CD4-positive, alpha-beta T cell (primary cell): ENCODE measurements at regions not wholly inside any gene's neighbourhood (a gene's known extent, or its start where the extent isn't known, plus 50 kb on each side); places are given as distances from the start of the nearest gene placed in this dataset.

Source experiments
- ATAC-seq: fragments of 200-7000 bp; cut with Tn5 transposase; one replicate; pipeline ENCODE4 v1.10.0; 2022; ENCODE audit warnings: mild to moderate bottlenecking; ENCODE audit not compliant: poor library complexity
- CTCF ChIA-PET: fragments of 350-600 bp; sonication (Branson Sonifier 250); formaldehyde crosslinking; loops from one replicate; lab custom pipeline; 2021; ENCODE audit warnings: antibody characterized with exemption, inconsistent platforms; lab: Charles Lee
- POLR2A ChIA-PET: fragments of 350-600 bp; sonication (Branson Sonifier 250); formaldehyde crosslinking; loops from one replicate; lab custom pipeline; 2021; ENCODE audit warnings: antibody characterized with exemption, inconsistent platforms; lab: Charles Lee
- DNase-seq, 14 experiments: peaks; one replicate each; pipeline ENCODE4 v3.0.0-alpha.2; 2013 to 2020; ENCODE audit warnings: mixed read lengths in 2 of 14
- H3K27ac ChIP-seq, 2 donors: one replicate each; pipeline versions ENCODE4 v1.5.1 to v1.7.0; 2013; ENCODE audit warnings: low read length in 2 of 2, low read depth in 1 of 2, mild to moderate bottlenecking in 1 of 2
- H3K27me3 ChIP-seq, 2 experiments: 1 replicate in 1 of 2; 2 replicates in 1 of 2; pipeline versions ENCODE4 v1.6.1 to v1.7.0; 2013; ENCODE audit warnings: low read length in 2 of 2, control low read depth in 1 of 2, mild to moderate bottlenecking in 1 of 2, moderate library complexity in 1 of 2; ENCODE audit not compliant: insufficient read depth in 2 of 2, control insufficient read depth in 1 of 2
- H3K36me3 ChIP-seq: one replicate; pipeline ENCODE4 v1.6.1; 2013; ENCODE audit warnings: low read length, control low read depth; ENCODE audit not compliant: insufficient read depth
- H3K4me1 ChIP-seq: one replicate; pipeline ENCODE4 v1.6.1; 2013; ENCODE audit warnings: low read length, control low read depth; ENCODE audit not compliant: insufficient read depth
- H3K4me3 ChIP-seq: one replicate; pipeline ENCODE4 v1.5.1; 2013; ENCODE audit warnings: mild to moderate bottlenecking, low read length, moderate library complexity
- H3K9me3 ChIP-seq, 2 experiments: 1 replicate in 1 of 2; 2 replicates in 1 of 2; pipeline versions ENCODE4 v1.6.1 to v1.7.0; 2013; ENCODE audit warnings: low read length in 2 of 2, mild to moderate bottlenecking in 2 of 2, control low read depth in 1 of 2, moderate library complexity in 1 of 2; ENCODE audit not compliant: control insufficient read depth in 1 of 2, insufficient read depth in 1 of 2
- H3K27ac Mint-ChIP-seq: one replicate; pipeline ENCODE4 v1.8.0; 2020; ENCODE audit warnings: mixed read lengths
- H3K27me3 Mint-ChIP-seq: one replicate; pipeline ENCODE4 v1.8.0; 2021; ENCODE audit warnings: mixed read lengths
- H3K36me3 Mint-ChIP-seq: one replicate; pipeline ENCODE4 v1.8.0; 2021; ENCODE audit warnings: low read depth, mixed read lengths
- H3K4me1 Mint-ChIP-seq: one replicate; pipeline ENCODE4 v1.8.0; 2021; ENCODE audit warnings: low read depth, mixed read lengths
- H3K4me3 Mint-ChIP-seq: one replicate; pipeline ENCODE4 v1.8.0; 2020; ENCODE audit warnings: mild to moderate bottlenecking, mixed read lengths
- H3K9me3 Mint-ChIP-seq: one replicate; pipeline ENCODE4 v1.8.0; 2020; ENCODE audit warnings: mixed read lengths
- intact Hi-C, 2 experiments: fragments of 100-400 bp; cut with DNase I in 1 of 2; cut with micrococcal nuclease in 1 of 2; formaldehyde crosslinking; loops; one replicate each; pipeline versions ENCODE4 v1.15.1 to v1.9.0; 2023 to 2025; cut with DNase I, micrococcal nuclease
- TF ChIP-seq, protein P1 (sequence below): fragments of 200-600 bp; IDR thresholded peaks from one replicate; pipeline ENCODE4 v1.8.0; 2022; ENCODE audit warnings: antibody characterized with exemption, mild to moderate bottlenecking

DNA sequence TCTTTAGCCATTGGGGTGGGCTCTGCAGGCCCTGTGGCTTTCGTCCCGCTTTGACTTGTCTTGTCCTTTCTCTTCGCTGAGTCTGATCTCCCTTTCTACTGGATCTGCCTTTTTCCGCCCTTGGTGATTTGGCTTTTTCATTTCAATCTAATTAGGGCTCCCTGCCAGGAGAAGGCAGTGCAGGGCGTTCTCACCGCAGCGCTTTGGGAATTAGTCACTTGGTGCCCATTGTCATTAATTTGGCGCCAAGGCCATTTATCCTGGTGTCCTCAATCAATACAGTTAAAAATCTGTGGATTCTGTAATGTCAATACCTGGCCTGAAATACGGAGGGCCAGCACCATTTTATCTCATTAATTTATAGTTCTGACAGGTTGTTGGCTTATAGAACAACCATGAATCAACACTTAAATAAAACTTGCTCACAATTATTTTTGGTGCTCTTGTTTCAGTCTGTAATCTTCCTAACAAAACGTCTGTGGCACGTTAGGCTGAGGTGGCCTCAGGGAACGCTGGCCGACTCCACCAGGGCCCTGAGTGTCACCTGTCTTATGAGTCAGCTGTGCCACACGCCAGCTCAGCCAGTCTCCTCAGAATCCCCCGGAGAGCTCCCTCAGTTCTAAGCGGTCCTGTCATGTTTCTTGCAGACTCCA, 115.7 kb downstream of the BEGAIN start:
- DNase-seq (no peak), ATAC-seq (no peak)
- CTCF ChIA-PET, result no interaction called here
- no peak overlapping the region for H3K4me3 Mint-ChIP-seq
- intact Hi-C loops, result no loop called here
- Histone ChIP-seq H3K4me3 (no peak overlapping the region), H3K27ac (no peak overlapping the region), H3K4me1 (no peaks in the 10 kb centered on the region), H3K9me3 (no peaks in the 10 kb centered on the region), H3K27me3 (no peaks in the 10 kb centered on the region), H3K36me3 (no peaks in the 10 kb centered on the region)
- H3K36me3 Mint-ChIP-seq, result peaks cover 14% of the 10 kb centered on the region
- H3K27ac Mint-ChIP-seq, result no peak overlapping the region
- no peaks in the 10 kb centered on the region for H3K27me3 Mint-ChIP-seq
- TF ChIP-seq, protein P1, sequence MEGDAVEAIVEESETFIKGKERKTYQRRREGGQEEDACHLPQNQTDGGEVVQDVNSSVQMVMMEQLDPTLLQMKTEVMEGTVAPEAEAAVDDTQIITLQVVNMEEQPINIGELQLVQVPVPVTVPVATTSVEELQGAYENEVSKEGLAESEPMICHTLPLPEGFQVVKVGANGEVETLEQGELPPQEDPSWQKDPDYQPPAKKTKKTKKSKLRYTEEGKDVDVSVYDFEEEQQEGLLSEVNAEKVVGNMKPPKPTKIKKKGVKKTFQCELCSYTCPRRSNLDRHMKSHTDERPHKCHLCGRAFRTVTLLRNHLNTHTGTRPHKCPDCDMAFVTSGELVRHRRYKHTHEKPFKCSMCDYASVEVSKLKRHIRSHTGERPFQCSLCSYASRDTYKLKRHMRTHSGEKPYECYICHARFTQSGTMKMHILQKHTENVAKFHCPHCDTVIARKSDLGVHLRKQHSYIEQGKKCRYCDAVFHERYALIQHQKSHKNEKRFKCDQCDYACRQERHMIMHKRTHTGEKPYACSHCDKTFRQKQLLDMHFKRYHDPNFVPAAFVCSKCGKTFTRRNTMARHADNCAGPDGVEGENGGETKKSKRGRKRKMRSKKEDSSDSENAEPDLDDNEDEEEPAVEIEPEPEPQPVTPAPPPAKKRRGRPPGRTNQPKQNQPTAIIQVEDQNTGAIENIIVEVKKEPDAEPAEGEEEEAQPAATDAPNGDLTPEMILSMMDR, result no peak
- H3K4me1 Mint-ChIP-seq, result no peaks in the 10 kb centered on the region
- H3K9me3 Mint-ChIP-seq, result no peaks in the 10 kb centered on the region
- POLR2A ChIA-PET, result interaction anchor here (0.6 kb wide), 1 partner anchor 868 kb away, joined by 3 read pairs; no protein-coding TSS in a partner anchor

DNA sequence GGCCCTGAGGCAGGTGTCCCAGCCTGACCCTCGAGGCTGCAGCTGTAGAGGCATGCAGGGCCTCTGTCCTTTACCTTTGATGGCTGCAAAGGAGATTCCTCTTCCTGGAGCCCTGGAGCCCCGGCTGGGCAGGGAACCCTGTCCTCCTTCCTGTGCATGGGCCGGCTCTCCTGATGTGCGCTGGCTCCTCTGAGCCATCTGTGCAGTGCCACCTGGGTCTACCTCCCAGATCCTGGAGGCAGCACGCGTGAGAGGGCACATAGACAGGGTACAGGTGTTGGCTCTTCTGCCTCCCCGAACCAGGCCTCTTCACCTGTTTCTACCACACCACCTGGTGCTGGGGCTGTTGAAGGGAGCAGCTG, 115.1 kb downstream of the BEGAIN start:
- intact Hi-C loops, result no loop called here
- no peak overlapping the region for H3K27ac Mint-ChIP-seq
- POLR2A ChIA-PET, result no interaction called here

DNA sequence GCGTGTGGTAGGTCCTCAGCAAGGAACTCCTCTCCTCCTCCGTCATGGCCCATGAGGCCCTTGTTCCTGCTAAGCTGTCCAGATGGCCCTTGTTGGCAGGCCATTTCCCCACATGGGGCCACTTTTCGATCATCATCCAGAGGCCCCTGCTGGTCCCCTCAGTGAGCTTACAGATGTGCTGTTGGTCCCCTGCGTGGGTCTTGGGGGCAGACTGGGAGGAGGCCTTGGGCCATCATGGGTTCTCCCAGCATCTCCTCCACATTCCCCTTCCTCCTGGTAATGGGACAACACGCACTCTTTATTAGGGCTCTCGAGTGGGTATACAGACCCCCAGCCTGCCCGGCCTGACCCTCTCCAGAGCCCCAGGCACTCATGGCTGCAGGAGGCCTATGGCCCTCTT, 114.7 kb downstream of the BEGAIN start:
- no peak overlapping the region for H3K4me3 Mint-ChIP-seq
- H3K27ac Mint-ChIP-seq, result no peak overlapping the region
- H3K9me3 Mint-ChIP-seq, result no peaks in the 10 kb centered on the region
- no peaks in the 10 kb centered on the region for H3K27me3 Mint-ChIP-seq
- TF ChIP-seq, protein P1, result no peak
- no peaks in the 10 kb centered on the region for H3K4me1 Mint-ChIP-seq
- no peaks in the 10 kb centered on the region for H3K4me1 ChIP-seq
- H3K36me3 ChIP-seq, result no peaks in the 10 kb centered on the region
- H3K36me3 Mint-ChIP-seq, result peaks cover 14% of the 10 kb centered on the region
- intact Hi-C loops, result no loop called here
- H3K27ac ChIP-seq, result no peak overlapping the region
- H3K27me3 ChIP-seq, result no peaks in the 10 kb centered on the region
- ChIA-PET CTCF (no interaction called here), POLR2A (no interaction called here)
- H3K4me3 ChIP-seq, result no peak overlapping the region
- DNase-seq, result no peak
- H3K9me3 ChIP-seq, result no peaks in the 10 kb centered on the region
- no peak for ATAC-seq

More for the DNA sequence above, 115.1 kb downstream of the BEGAIN start:
- H3K4me3 Mint-ChIP-seq, result no peak overlapping the region
- H3K27me3 ChIP-seq, result no peaks in the 10 kb centered on the region
- no peak overlapping the region for H3K4me3 ChIP-seq
- H3K9me3 Mint-ChIP-seq, result no peaks in the 10 kb centered on the region
- no peaks in the 10 kb centered on the region for H3K27me3 Mint-ChIP-seq
- no peaks in the 10 kb centered on the region for H3K4me1 ChIP-seq
- DNase-seq, result no peak
- ATAC-seq, result no peak
- H3K27ac ChIP-seq, result no peak overlapping the region
- no peaks in the 10 kb centered on the region for H3K4me1 Mint-ChIP-seq
- CTCF ChIA-PET, result no interaction called here
- peaks cover 14% of the 10 kb centered on the region for H3K36me3 Mint-ChIP-seq
- H3K9me3 ChIP-seq, result no peaks in the 10 kb centered on the region
- TF ChIP-seq, protein P1, result no peak
- no peaks in the 10 kb centered on the region for H3K36me3 ChIP-seq
